GM18909 (cell line): ENCODE measurements at regions not wholly inside any gene's neighbourhood (a gene's known extent, or its start where the extent isn't known, plus 50 kb on each side); places are given as distances from the start of the nearest gene placed in this dataset.
"Not testable (repeated sequence)": the region's sequence is repeated elsewhere in the genome, so short reads cannot be mapped to it uniquely, and the experiment has no call there.

ENCODE experiments used
- ATAC-seq: cut with Tn5 transposase; IDR thresholded peaks from one replicate; pipeline ENCODE4 v1.9.1; 2021; ENCODE audit warnings: mild to moderate bottlenecking; ENCODE audit not compliant: unreplicated experiment, poor library complexity

GRCh38 chr10:84571146-84571545 is 242.8 kb downstream of the CCSER2 start:
- ATAC-seq = no peak

GRCh38 chr10:84574102-84574501 is 245.7 kb downstream of the CCSER2 start:
- no peak for ATAC-seq

- ATAC-seq = no peak
These were observed 253.6 kb downstream of the CCSER2 start for GRCh38 chr10:84581976-84582375.

- ATAC-seq = no peak
These were observed 255.1 kb downstream of the CCSER2 start for GRCh38 chr10:84583501-84583900.

GRCh38 chr10:84587789-84588188 is 259.4 kb downstream of the CCSER2 start:
- ATAC-seq = no peak

GRCh38 chr10:84588426-84588825 is 260.0 kb downstream of the CCSER2 start:
- ATAC-seq = no peak

- ATAC-seq = no peak
These were observed 260.6 kb downstream of the CCSER2 start for GRCh38 chr10:84588971-84589370.

- no peak for ATAC-seq
These were observed 261.3 kb downstream of the CCSER2 start for GRCh38 chr10:84589526-84590205.

- ATAC-seq = no peak
These were observed 262.2 kb downstream of the CCSER2 start for GRCh38 chr10:84590327-84591193.

GRCh38 chr10:84593506-84593905 is 265.1 kb downstream of the CCSER2 start:
- no peak for ATAC-seq

GRCh38 chr10:84596585-84596984 is 268.2 kb downstream of the CCSER2 start:
- ATAC-seq = no peak

GRCh38 chr10:84599254-84599653 is 270.9 kb downstream of the CCSER2 start:
- ATAC-seq = no peak

- no peak for ATAC-seq
These were observed 272.6 kb downstream of the CCSER2 start for GRCh38 chr10:84600947-84601346.

GRCh38 chr10:84602543-84602942 is 274.2 kb downstream of the CCSER2 start:
- not testable (repeated sequence) for ATAC-seq

- no peak for ATAC-seq
These were observed 275.6 kb downstream of the CCSER2 start for GRCh38 chr10:84603971-84604370.

GRCh38 chr10:84605802-84606201 is 277.4 kb downstream of the CCSER2 start:
- no peak for ATAC-seq

GRCh38 chr10:84606428-84606827 is 278.0 kb downstream of the CCSER2 start:
- ATAC-seq = no peak

GRCh38 chr10:84607044-84607443 is 278.7 kb downstream of the CCSER2 start:
- ATAC-seq = no peak

- ATAC-seq = no peak
These were observed 279.1 kb downstream of the CCSER2 start for GRCh38 chr10:84607523-84607922.

GRCh38 chr10:84608126-84608525 is 279.7 kb downstream of the CCSER2 start:
- peak; percentile 71 for ATAC-seq

GRCh38 chr10:84613336-84614021 is 285.1 kb downstream of the CCSER2 start:
- ATAC-seq = peak; percentile 52
